ENCODE measurements at regions not wholly inside any gene's neighbourhood (a gene's known extent, or its start where the extent isn't known, plus 50 kb on each side); places are given as distances from the start of the nearest gene placed in this dataset.

- ATAC-seq, result no peak
Measured at GRCh38 chr15:68871507-68871906, 50.8 kb upstream of the ANP32A start.

GRCh38 chr15:68874788-68875187, 54.1 kb upstream of the ANP32A start:
- no peak for ATAC-seq

DNA sequence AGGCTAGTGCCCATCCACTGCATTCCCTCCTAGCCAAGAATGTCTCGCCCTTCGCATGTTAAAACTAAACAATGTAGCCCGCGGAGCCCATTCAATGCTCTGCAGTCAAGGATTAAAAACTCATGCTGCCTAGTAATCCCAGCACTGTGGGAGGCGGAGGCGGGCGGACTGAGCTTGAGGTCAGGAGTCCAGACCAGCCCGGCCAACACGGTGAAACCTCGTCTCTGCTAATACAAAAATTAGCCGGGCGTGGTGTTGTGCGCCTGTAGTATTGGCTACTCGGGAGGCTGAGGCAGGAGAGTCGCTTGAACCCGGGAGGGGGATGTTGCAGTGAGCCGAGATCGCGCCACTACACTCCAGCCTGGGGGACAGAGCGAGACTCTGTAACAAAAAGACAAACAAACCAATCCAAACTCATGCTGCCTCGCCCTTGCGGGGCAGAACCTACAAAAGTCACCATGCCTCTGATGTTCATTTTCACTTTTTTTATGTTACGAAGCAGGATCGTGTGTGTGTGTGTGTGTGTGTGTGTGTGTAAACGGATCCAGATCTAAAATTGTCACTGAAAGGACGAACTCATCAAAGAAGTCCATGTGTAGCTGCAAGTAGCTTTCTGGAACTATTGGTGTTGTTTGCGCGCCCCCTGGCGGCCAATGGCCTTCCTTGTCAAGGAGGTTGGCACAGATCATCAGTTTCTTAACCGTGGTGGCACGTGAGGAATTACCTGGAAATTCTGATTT, 54.8 kb upstream of the SPESP1 start:
- ATAC-seq, result peak; percentile 56 to 78

DNA sequence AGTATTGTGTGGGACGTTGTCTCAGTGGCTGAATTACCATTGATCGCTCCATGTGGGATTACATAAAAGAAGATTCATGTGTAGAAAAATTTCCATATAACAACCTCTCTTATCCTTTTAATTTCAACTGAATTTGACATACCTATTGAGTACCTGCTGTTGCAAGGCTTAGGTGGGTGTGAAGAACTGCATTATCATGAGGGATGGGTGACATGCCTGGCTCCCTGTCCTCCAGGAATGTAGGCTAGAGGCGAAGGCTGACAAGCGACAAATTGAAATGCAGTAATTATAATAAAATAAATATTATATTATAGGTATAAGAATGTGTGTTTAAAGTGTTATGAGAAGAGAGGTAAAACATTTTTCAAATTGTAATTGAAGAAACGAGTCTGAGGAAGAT, 52.7 kb upstream of the SPESP1 start:
- ATAC-seq, result no peak

GRCh38 chr15:68880382-68880781, 49.9 kb upstream of the SPESP1 start:
- ATAC-seq, result no peak
